WTC11 (cell line): ENCODE measurements at regions not wholly inside any gene's neighbourhood (a gene's known extent, or its start where the extent isn't known, plus 50 kb on each side); places are given as distances from the start of the nearest gene placed in this dataset.

ENCODE experiments used
- ATAC-seq: fragments of 200-7000 bp; cut with Tn5 transposase; 2 replicates; pipeline ENCODE4 v1.10.0; 2021; ENCODE audit warnings: mild to moderate bottlenecking, moderate library complexity
- CTCF ChIA-PET: fragments of 300-600 bp; sonication (Branson Sonifier 250); formaldehyde crosslinking; loops from one replicate; lab custom pipeline; 2021; ENCODE audit warnings: antibody characterized with exemption; lab: Charles Lee
- POLR2A ChIA-PET: fragments of 350-600 bp; sonication (Branson Sonifier 250); formaldehyde crosslinking; loops from one replicate; lab custom pipeline; 2021; ENCODE audit warnings: antibody characterized with exemption; lab: Charles Lee
- DNase-seq: peaks from one replicate; pipeline ENCODE4 v3.0.0; 2021; ENCODE audit warnings: low spot score
- H3K27ac Mint-ChIP-seq: 2 replicates; pipeline ENCODE4 v1.8.0; 2021; ENCODE audit warnings: mixed read lengths
- H3K27me3 Mint-ChIP-seq: 2 replicates; pipeline ENCODE4 v1.8.0; 2021; ENCODE audit warnings: low read depth, mild to moderate bottlenecking, moderate library complexity, mixed read lengths
- H3K36me3 Mint-ChIP-seq: 2 replicates; pipeline ENCODE4 v1.8.0; 2021; ENCODE audit warnings: mixed read lengths
- H3K4me1 Mint-ChIP-seq: 2 replicates; pipeline ENCODE4 v1.8.0; 2022; ENCODE audit warnings: mixed read lengths
- H3K4me3 Mint-ChIP-seq: 2 replicates; pipeline ENCODE4 v1.8.0; 2021; ENCODE audit warnings: mild to moderate bottlenecking, moderate library complexity, mixed read lengths
- H3K9me3 Mint-ChIP-seq: 2 replicates; pipeline ENCODE4 v1.8.0; 2021; ENCODE audit warnings: mixed read lengths
- CREB1 ChIP-seq: sonication (generic); formaldehyde crosslinking; IDR thresholded peaks from 2 replicates; pipeline ENCODE4 v1.8.0; 2023; ENCODE audit warnings: mild to moderate bottlenecking, missing genetic modification reagents
- E2F1 ChIP-seq: sonication (generic); formaldehyde crosslinking; IDR thresholded peaks from 2 replicates; pipeline ENCODE4 v1.8.0; 2022; ENCODE audit warnings: mild to moderate bottlenecking, missing genetic modification reagents
- FOXJ3 ChIP-seq: sonication (generic); formaldehyde crosslinking; IDR thresholded peaks from 2 replicates; pipeline ENCODE4 v1.9.0; 2021; ENCODE audit warnings: missing genetic modification reagents, mild to moderate bottlenecking, borderline replicate concordance
- FOXP1 ChIP-seq: sonication (generic); formaldehyde crosslinking; IDR thresholded peaks from 2 replicates; pipeline ENCODE4 v1.8.0; 2022; ENCODE audit warnings: missing genetic modification reagents, mild to moderate bottlenecking, moderate library complexity, borderline replicate concordance
- FOXP4 ChIP-seq: sonication (generic); formaldehyde crosslinking; IDR thresholded peaks from 2 replicates; pipeline ENCODE4 v1.8.0; 2022; ENCODE audit warnings: mild to moderate bottlenecking, missing genetic modification reagents
- GRHL2 ChIP-seq: fragments of 250-450 bp; sonication (Bioruptor Pico); IDR thresholded peaks from 2 replicates; pipeline ENCODE4 v1.8.0; 2022; ENCODE audit warnings: mild to moderate bottlenecking, moderate library complexity; ENCODE audit not compliant: insufficient replicate concordance, severe bottlenecking
- JAZF1 ChIP-seq: fragments of 250-450 bp; sonication (Bioruptor Pico); IDR thresholded peaks from 2 replicates; pipeline ENCODE4 v1.9.0; 2021; ENCODE audit warnings: moderate library complexity, mild to moderate bottlenecking, inconsistent platforms
- NFYB ChIP-seq: sonication (generic); formaldehyde crosslinking; conservative IDR thresholded peaks from 2 replicates; pipeline ENCODE4 v1.8.0; 2022; ENCODE audit warnings: low read depth, missing genetic modification reagents
- NR3C1 ChIP-seq: sonication (generic); formaldehyde crosslinking; conservative IDR thresholded peaks from 2 replicates; pipeline ENCODE4 v1.8.1; 2023; ENCODE audit warnings: low read depth, mild to moderate bottlenecking, missing genetic modification reagents
- SMAD4 ChIP-seq: sonication (generic); formaldehyde crosslinking; IDR thresholded peaks from 2 replicates; pipeline ENCODE4 v1.8.0; 2022; ENCODE audit warnings: mild to moderate bottlenecking, missing genetic modification reagents
- TF ChIP-seq, protein P1 (sequence below): fragments of 250-450 bp; sonication (Bioruptor Pico); IDR thresholded peaks from 2 replicates; pipeline ENCODE4 v1.9.0; 2021; ENCODE audit warnings: moderate library complexity, mild to moderate bottlenecking, inconsistent platforms, borderline replicate concordance
- TF ChIP-seq, protein P2 (sequence below): sonication (generic); formaldehyde crosslinking; IDR thresholded peaks from 2 replicates; pipeline ENCODE4 v1.8.1; 2022; ENCODE audit warnings: mild to moderate bottlenecking, missing genetic modification reagents, moderate library complexity, borderline replicate concordance
- TF ChIP-seq, protein P3 (sequence below): fragments of 250-450 bp; sonication (Bioruptor Pico); IDR thresholded peaks from 2 replicates; pipeline ENCODE4 v1.9.0; 2021; ENCODE audit warnings: mild to moderate bottlenecking
- TF ChIP-seq, protein P4 (sequence below): sonication (generic); formaldehyde crosslinking; conservative IDR thresholded peaks from 2 replicates; pipeline ENCODE4 v1.8.1; 2023; ENCODE audit warnings: mild to moderate bottlenecking, low read depth, missing genetic modification reagents, moderate library complexity
- TF ChIP-seq, protein P5 (sequence below): fragments of 250-450 bp; sonication (Bioruptor Pico); IDR thresholded peaks from 2 replicates; pipeline ENCODE4 v2.1.2; 2022; ENCODE audit warnings: mild to moderate bottlenecking, moderate library complexity

DNA sequence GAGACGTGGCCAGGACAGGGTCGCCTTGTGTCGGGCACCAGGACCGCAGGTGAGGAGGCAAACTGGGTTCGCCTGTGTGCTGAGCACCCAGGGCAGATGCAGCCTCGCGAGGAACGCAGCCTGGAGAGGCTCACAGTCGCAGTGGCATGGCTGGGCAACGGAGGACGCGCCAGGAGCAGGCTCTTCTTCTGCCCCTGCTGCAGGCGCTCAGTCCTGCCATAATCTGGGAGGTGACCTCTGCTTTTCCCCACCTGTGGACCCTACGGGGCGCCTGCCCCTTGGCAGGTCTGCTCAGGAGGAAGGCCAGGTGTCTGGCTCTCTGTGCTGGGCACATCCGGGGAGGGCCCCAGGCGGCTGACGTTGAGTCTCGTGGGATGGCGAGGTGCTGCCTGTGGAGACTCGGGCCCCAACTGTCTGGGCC is 1136.2 kb downstream of the BRD1 start (continued):
- TF ChIP-seq, protein P1, sequence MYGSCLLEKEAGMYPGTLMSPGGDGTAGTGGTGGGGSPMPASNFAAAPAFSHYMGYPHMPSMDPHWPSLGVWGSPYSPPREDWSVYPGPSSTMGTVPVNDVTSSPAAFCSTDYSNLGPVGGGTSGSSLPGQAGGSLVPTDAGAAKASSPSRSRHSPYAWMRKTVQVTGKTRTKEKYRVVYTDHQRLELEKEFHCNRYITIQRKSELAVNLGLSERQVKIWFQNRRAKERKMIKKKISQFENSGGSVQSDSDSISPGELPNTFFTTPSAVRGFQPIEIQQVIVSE (CRISPR knock-in tag) = no peak

- no peak for TF ChIP-seq GRHL2 (CRISPR knock-in tag)
- TF ChIP-seq, protein P2, sequence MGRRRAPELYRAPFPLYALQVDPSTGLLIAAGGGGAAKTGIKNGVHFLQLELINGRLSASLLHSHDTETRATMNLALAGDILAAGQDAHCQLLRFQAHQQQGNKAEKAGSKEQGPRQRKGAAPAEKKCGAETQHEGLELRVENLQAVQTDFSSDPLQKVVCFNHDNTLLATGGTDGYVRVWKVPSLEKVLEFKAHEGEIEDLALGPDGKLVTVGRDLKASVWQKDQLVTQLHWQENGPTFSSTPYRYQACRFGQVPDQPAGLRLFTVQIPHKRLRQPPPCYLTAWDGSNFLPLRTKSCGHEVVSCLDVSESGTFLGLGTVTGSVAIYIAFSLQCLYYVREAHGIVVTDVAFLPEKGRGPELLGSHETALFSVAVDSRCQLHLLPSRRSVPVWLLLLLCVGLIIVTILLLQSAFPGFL (CRISPR knock-in tag) = no peak
- TF ChIP-seq, protein P3, sequence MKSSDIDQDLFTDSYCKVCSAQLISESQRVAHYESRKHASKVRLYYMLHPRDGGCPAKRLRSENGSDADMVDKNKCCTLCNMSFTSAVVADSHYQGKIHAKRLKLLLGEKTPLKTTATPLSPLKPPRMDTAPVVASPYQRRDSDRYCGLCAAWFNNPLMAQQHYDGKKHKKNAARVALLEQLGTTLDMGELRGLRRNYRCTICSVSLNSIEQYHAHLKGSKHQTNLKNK (CRISPR knock-in tag) = no peak
- TF ChIP-seq, protein P4, sequence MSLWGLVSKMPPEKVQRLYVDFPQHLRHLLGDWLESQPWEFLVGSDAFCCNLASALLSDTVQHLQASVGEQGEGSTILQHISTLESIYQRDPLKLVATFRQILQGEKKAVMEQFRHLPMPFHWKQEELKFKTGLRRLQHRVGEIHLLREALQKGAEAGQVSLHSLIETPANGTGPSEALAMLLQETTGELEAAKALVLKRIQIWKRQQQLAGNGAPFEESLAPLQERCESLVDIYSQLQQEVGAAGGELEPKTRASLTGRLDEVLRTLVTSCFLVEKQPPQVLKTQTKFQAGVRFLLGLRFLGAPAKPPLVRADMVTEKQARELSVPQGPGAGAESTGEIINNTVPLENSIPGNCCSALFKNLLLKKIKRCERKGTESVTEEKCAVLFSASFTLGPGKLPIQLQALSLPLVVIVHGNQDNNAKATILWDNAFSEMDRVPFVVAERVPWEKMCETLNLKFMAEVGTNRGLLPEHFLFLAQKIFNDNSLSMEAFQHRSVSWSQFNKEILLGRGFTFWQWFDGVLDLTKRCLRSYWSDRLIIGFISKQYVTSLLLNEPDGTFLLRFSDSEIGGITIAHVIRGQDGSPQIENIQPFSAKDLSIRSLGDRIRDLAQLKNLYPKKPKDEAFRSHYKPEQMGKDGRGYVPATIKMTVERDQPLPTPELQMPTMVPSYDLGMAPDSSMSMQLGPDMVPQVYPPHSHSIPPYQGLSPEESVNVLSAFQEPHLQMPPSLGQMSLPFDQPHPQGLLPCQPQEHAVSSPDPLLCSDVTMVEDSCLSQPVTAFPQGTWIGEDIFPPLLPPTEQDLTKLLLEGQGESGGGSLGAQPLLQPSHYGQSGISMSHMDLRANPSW (CRISPR knock-in tag) = no peak
- TF ChIP-seq JAZF1 (CRISPR knock-in tag) = no peak
- TF ChIP-seq FOXJ3 (CRISPR knock-in tag) = no peak
- TF ChIP-seq NFYB (CRISPR knock-in tag) = no peak
- no peak for TF ChIP-seq SMAD4 (CRISPR knock-in tag)
- no peak for TF ChIP-seq NR3C1
- TF ChIP-seq FOXP1 = no peak
- no peak for TF ChIP-seq FOXP4 (CRISPR knock-in tag)
- no peak for TF ChIP-seq CREB1
- TF ChIP-seq, protein P5, sequence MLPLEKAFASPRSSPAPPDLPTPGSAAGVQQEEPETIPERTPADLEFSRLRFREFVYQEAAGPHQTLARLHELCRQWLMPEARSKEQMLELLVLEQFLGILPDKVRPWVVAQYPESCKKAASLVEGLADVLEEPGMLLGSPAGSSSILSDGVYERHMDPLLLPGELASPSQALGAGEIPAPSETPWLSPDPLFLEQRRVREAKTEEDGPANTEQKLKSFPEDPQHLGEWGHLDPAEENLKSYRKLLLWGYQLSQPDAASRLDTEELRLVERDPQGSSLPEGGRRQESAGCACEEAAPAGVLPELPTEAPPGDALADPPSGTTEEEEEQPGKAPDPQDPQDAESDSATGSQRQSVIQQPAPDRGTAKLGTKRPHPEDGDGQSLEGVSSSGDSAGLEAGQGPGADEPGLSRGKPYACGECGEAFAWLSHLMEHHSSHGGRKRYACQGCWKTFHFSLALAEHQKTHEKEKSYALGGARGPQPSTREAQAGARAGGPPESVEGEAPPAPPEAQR (CRISPR knock-in tag) = no peak
- TF ChIP-seq E2F1 (CRISPR knock-in tag) = no peak
These were observed 1136.9 kb downstream of the BRD1 start for GRCh38 chr22:48690583-48691317.

More at GRCh38 chr22:48690583-48691317, 1136.9 kb downstream of the BRD1 start:
- no peak overlapping the region for H3K4me3 Mint-ChIP-seq
- H3K27me3 Mint-ChIP-seq = no peaks in the 10 kb centered on the region
- ATAC-seq (no peak), DNase-seq (no peak)
- peaks cover 6% of the 10 kb centered on the region; the same call in 1 of the 2 replicates for H3K4me1 Mint-ChIP-seq
- ChIA-PET CTCF (no interaction called here), POLR2A (no interaction called here)
- peak overlapping the region; percentile 27; the same call in 1 of the 2 replicates for H3K27ac Mint-ChIP-seq
- no peaks in the 10 kb centered on the region for H3K36me3 Mint-ChIP-seq
- peaks cover 10% of the 10 kb centered on the region for H3K9me3 Mint-ChIP-seq
